ENCODE measurements at regions not wholly inside any gene's neighbourhood (a gene's known extent, or its start where the extent isn't known, plus 50 kb on each side); places are given as distances from the start of the nearest gene placed in this dataset.

GRCh38 chr6:145557474-145557873, 177.8 kb downstream of the EPM2A start:
- TF ChIP-seq CTCF (IDR thresholded peaks at IDR 0.05) (no peak), REST (IDR thresholded peaks at IDR 0.05; ENCODE audit: insufficient read depth in 1 of 2, low read depth in 2 of 2, low read length in 1 of 2) (no peak), POLR2AphosphoS5 (IDR thresholded peaks at IDR 0.05; ENCODE audit: low read depth, low read length) (no peak), TCF7L2 (IDR thresholded peaks at IDR 0.05; ENCODE audit: low read depth, low read length) (no peak), SIN3A (IDR thresholded peaks at IDR 0.05; ENCODE audit: borderline replicate concordance, insufficient read depth, low read depth, low read length) (no peak)
